ENCODE measurements at regions not wholly inside any gene's neighbourhood (a gene's known extent, or its start where the extent isn't known, plus 50 kb on each side); places are given as distances from the start of the nearest gene placed in this dataset.
"Not testable (repeated sequence)": the region's sequence is repeated elsewhere in the genome, so short reads cannot be mapped to it uniquely, and the experiment has no call there.

- no peaks in the 10 kb centered on the region; the same call in 1 of the 2 replicates for H3K9me3 ChIP-seq
- H3K27me3 ChIP-seq (ENCODE audit: low read depth): no peaks in the 10 kb centered on the region
- H3K36me3 ChIP-seq (replicated peaks): no peaks in the 10 kb centered on the region
- H3K4me3 ChIP-seq: no peak overlapping the region
- in situ Hi-C loops (cut with MboI; ENCODE audit: low sequenced_read_pairs): no loop called here
- DNase-seq (ENCODE audit: low spot score in 2 of 2): no peak
- no peaks in the 10 kb centered on the region for H3K4me1 ChIP-seq
These were observed 150.9 kb upstream of the SLC16A7 start for GRCh38 chr12:59444932-59445331.

DNA sequence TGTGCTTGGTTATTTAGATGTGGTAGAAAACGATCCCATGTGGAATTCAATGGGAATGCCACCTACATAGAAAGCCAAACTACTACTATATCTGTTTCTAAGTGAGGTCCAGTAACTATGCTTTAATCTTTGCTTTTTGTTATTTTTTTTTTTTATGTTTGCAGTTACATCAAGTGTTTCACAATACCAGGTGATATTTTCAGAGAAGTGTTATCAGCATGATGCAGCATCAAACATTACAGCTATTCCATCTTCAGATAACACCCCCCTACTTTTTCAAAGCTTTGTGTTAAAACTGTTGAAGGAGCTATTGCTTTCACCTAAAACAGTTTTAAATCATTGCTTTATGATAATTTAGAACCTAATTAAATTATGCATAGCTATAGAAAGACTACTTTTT, 163.8 kb upstream of the SLC16A7 start:
- Histone ChIP-seq H3K27me3 (ENCODE audit: low read depth) (no peaks in the 10 kb centered on the region), H3K9me3 (no peaks in the 10 kb centered on the region), H3K4me3 (no peak overlapping the region), H3K4me1 (no peaks in the 10 kb centered on the region), H3K36me3 (replicated peaks) (no peaks in the 10 kb centered on the region)
- in situ Hi-C loops (cut with MboI; ENCODE audit: low sequenced_read_pairs): no loop called here
- DNase-seq (ENCODE audit: low spot score in 2 of 2): no peak

DNA sequence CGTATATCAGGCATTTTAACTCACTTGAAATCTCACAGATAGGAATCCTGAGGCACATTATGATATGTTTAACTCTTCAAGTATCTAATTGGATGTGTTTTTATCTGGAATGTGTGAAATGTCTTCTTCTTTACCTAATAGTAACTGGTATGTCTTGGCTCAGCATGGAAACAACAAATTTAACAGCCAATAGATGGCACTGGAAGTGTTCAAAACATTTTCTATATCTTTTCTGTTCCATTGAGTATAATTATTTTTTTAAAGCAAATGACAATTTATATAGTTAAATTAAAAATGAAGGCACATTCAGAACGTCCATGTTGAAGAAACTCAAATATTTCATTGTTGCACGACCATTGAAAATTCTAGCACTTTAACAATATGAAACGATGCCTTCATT, 164.6 kb upstream of the SLC16A7 start:
- Histone ChIP-seq H3K9me3 (no peaks in the 10 kb centered on the region), H3K4me1 (no peaks in the 10 kb centered on the region), H3K27me3 (ENCODE audit: low read depth) (no peaks in the 10 kb centered on the region), H3K36me3 (replicated peaks) (no peaks in the 10 kb centered on the region), H3K4me3 (no peak overlapping the region)
- DNase-seq (ENCODE audit: low spot score in 2 of 2): no peak
- in situ Hi-C loops (cut with MboI; ENCODE audit: low sequenced_read_pairs): no loop called here

DNA sequence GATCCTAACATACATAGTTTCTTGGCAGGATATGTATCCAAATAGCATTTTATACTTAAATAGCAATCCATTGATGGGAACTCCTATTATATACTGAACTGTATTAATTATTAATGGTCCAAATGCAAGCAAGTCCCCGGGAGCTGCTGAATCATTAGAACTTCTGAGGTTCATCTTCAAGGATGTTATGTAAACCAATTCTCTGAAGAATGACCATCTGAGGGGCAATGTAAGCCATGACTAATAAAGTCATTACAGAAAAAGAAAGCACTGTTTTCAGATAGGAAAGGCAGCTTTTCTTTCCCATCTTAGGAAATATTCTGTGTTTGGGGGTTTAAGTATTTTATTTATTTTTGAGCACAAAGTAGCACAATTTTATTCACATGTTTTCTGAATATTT, 166.1 kb upstream of the SLC16A7 start:
- no peak overlapping the region for H3K4me3 ChIP-seq
- no peak for DNase-seq (ENCODE audit: low spot score in 2 of 2)
- no peaks in the 10 kb centered on the region for H3K9me3 ChIP-seq
- H3K36me3 ChIP-seq (replicated peaks): no peaks in the 10 kb centered on the region
- no peaks in the 10 kb centered on the region for H3K27me3 ChIP-seq (ENCODE audit: low read depth)
- H3K4me1 ChIP-seq: no peaks in the 10 kb centered on the region
- in situ Hi-C loops (cut with MboI; ENCODE audit: low sequenced_read_pairs): no loop called here

- Histone ChIP-seq H3K27me3 (ENCODE audit: low read depth) (no peaks in the 10 kb centered on the region), H3K9me3 (no peaks in the 10 kb centered on the region), H3K4me3 (no peak overlapping the region), H3K36me3 (replicated peaks) (no peaks in the 10 kb centered on the region), H3K4me1 (no peaks in the 10 kb centered on the region)
- in situ Hi-C loops (cut with MboI; ENCODE audit: low sequenced_read_pairs): no loop called here
- DNase-seq (ENCODE audit: low spot score in 2 of 2): no peak
These were observed 170.0 kb upstream of the SLC16A7 start for GRCh38 chr12:59425798-59426197.

DNA sequence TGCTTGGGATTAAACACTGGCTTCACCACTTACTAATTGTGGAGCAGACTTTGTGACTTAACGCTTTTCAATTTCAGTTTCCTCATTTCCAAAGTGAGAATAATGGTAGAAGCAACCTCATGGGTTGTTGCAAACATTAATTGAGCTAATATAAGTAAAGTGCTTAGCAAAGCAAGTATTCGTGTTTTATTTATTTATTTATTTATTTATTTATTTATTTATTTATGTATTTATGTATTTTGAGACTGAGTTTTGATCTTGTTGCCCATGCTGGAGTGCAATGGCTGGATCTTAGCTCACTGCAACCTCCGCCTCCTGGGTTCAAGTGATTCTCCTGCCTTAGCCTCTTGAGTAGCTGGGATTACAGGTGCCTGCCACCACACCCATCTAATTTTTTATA, 171.2 kb upstream of the SLC16A7 start:
- H3K4me1 ChIP-seq; H3K4me3 ChIP-seq; H3K27me3 ChIP-seq (ENCODE audit: low read depth); in situ Hi-C loops (cut with MboI; ENCODE audit: low sequenced_read_pairs); DNase-seq (ENCODE audit: low spot score in 2 of 2); H3K9me3 ChIP-seq; H3K36me3 ChIP-seq (replicated peaks): not testable (repeated sequence)

GRCh38 chr12:59414051-59414450, 181.8 kb upstream of the SLC16A7 start:
- no peak for DNase-seq (ENCODE audit: low spot score in 2 of 2)
- Histone ChIP-seq H3K27me3 (ENCODE audit: low read depth) (no peaks in the 10 kb centered on the region), H3K4me3 (no peak overlapping the region), H3K9me3 (no peaks in the 10 kb centered on the region; the same call in 1 of the 2 replicates), H3K36me3 (replicated peaks) (no peaks in the 10 kb centered on the region), H3K4me1 (no peaks in the 10 kb centered on the region)
- in situ Hi-C loops (cut with MboI; ENCODE audit: low sequenced_read_pairs): no loop called here

- Histone ChIP-seq H3K4me1 (no peaks in the 10 kb centered on the region), H3K9me3 (no peaks in the 10 kb centered on the region), H3K27me3 (ENCODE audit: low read depth) (no peaks in the 10 kb centered on the region), H3K36me3 (replicated peaks) (no peaks in the 10 kb centered on the region), H3K4me3 (no peak overlapping the region)
- no peak for DNase-seq (ENCODE audit: low spot score in 2 of 2)
- in situ Hi-C loops (cut with MboI; ENCODE audit: low sequenced_read_pairs): no loop called here
These were observed 187.4 kb upstream of the SLC16A7 start for GRCh38 chr12:59408431-59408830.

DNA sequence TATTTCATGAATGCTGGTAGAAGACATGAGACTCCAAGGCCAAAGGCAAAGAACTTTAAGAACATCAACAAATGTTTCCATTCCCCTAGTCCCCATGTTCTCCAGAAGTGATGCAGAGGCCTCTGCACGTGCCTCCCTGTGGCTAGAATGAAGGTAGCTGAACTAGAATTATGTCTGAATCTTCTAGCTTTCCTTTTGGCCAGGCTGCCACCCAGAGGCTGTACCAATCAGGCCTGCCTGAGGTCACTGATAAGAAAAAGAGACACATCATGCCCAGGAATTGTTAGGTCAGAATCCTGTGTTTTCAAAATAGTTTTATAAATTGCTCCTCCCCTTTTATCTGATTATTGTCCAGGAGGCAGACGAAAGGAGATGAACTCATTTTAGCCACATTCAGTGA, 188.0 kb upstream of the SLC16A7 start:
- in situ Hi-C loops (cut with MboI; ENCODE audit: low sequenced_read_pairs): no loop called here

GRCh38 chr12:59405992-59406391, 189.8 kb upstream of the SLC16A7 start:
- Histone ChIP-seq H3K9me3 (no peaks in the 10 kb centered on the region), H3K27me3 (ENCODE audit: low read depth) (no peaks in the 10 kb centered on the region)
- in situ Hi-C loops (cut with MboI; ENCODE audit: low sequenced_read_pairs): no loop called here

More for the DNA sequence above, 188.0 kb upstream of the SLC16A7 start:
- DNase-seq (ENCODE audit: low spot score in 2 of 2): no peak
- Histone ChIP-seq H3K9me3 (no peaks in the 10 kb centered on the region), H3K27me3 (ENCODE audit: low read depth) (no peaks in the 10 kb centered on the region), H3K4me1 (no peaks in the 10 kb centered on the region), H3K36me3 (replicated peaks) (no peaks in the 10 kb centered on the region), H3K4me3 (no peak overlapping the region)

GRCh38 chr12:59404109-59404650, 191.6 kb upstream of the SLC16A7 start:
- in situ Hi-C loops (cut with MboI; ENCODE audit: low sequenced_read_pairs): no loop called here
- H3K4me1 ChIP-seq: no peaks in the 10 kb centered on the region
- H3K36me3 ChIP-seq (replicated peaks): no peaks in the 10 kb centered on the region
- no peaks in the 10 kb centered on the region for H3K9me3 ChIP-seq
- no peaks in the 10 kb centered on the region for H3K27me3 ChIP-seq (ENCODE audit: low read depth)
- DNase-seq (ENCODE audit: low spot score in 2 of 2): no peak
- H3K4me3 ChIP-seq: no peak overlapping the region

More at GRCh38 chr12:59405992-59406391, 189.8 kb upstream of the SLC16A7 start:
- no peaks in the 10 kb centered on the region for H3K36me3 ChIP-seq (replicated peaks)
- no peak overlapping the region for H3K4me3 ChIP-seq
- DNase-seq (ENCODE audit: low spot score in 2 of 2): no peak
- no peaks in the 10 kb centered on the region for H3K4me1 ChIP-seq

DNA sequence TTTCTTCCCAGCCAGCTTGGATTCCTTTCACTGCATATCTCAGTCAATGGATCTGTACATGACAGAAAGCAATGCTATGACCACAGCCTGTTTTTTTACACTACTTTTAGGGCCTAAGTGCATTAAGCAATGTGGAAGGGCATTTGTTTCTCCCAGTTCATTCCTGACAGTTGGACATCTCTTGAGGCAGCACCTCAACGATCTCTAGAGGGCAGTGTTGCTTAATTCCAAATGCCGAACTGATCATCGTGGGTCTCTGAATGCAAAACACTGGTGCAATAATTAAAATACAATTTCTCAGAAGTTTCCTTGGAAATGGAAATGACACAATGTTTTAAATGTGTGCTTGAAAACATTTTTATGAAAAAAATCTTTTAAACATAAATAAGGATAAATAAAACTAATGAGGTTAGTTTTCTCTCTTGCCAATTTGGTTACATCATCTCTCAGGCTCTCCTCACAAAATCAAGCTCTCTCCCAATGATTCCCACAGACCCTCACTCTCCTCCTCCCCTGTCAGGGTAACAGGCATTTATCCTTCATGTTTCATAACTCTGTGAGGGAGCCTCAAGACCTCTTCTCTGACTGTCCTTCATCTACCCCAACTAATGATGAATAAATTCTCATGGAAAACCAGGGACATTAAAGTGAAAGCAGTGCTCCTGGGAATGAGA, 192.4 kb upstream of the SLC16A7 start:
- Histone ChIP-seq H3K4me3 (no peak overlapping the region), H3K4me1 (no peaks in the 10 kb centered on the region), H3K27me3 (ENCODE audit: low read depth) (no peaks in the 10 kb centered on the region), H3K36me3 (replicated peaks) (no peaks in the 10 kb centered on the region), H3K9me3 (no peaks in the 10 kb centered on the region)
- DNase-seq (ENCODE audit: low spot score in 2 of 2): peak; percentile 10 to 39
- in situ Hi-C loops (cut with MboI; ENCODE audit: low sequenced_read_pairs): no loop called here

DNA sequence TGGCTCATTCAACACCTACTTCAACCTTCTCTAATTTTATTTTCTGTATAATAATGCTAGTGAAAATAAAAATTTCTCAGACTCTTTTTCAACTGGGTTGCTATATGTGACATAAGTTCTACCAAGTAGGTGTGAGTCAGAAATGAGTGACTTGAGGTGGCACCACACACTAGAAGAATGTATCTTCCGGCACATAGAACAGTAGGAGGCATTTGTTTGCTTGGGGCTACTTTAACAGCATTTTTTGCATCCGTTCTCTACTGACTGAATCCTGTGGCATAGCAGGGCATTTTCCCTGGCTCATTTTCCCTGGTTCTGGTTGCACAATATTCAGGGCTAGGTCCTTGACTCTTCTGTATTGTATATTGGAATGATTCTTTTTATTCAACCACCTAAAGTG, 194.0 kb upstream of the SLC16A7 start:
- DNase-seq (ENCODE audit: low spot score in 2 of 2): no peak
- no peaks in the 10 kb centered on the region for H3K4me1 ChIP-seq
- H3K27me3 ChIP-seq (ENCODE audit: low read depth): no peaks in the 10 kb centered on the region

DNA sequence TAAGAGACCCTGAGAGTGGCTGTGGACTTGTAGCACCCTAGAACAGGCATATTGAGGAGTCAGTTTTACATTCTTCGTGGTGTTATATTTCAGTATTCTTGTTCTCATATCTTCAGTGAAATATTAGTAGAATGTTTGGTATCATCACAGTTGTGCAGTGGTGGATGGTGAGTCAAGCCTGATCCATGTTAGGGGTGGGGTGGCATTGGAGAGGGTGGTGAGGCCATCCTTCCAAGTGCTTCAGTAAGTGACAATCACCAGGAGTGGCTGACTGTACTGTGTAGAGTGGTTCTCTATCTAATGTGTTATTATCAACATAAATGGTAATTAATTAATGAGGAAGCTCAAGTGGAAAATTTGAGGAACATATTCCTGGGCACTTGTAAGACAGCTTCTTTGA, 197.7 kb upstream of the SLC16A7 start:
- DNase-seq (ENCODE audit: low spot score in 2 of 2): no peak
- no peaks in the 10 kb centered on the region for H3K9me3 ChIP-seq
- in situ Hi-C loops (cut with MboI; ENCODE audit: low sequenced_read_pairs): no loop called here

More for the DNA sequence above, 194.0 kb upstream of the SLC16A7 start:
- Histone ChIP-seq H3K4me3 (no peak overlapping the region), H3K9me3 (no peaks in the 10 kb centered on the region), H3K36me3 (replicated peaks) (no peaks in the 10 kb centered on the region)
- in situ Hi-C loops (cut with MboI; ENCODE audit: low sequenced_read_pairs): no loop called here

GRCh38 chr12:59396919-59397318, 198.9 kb upstream of the SLC16A7 start:
- in situ Hi-C loops (cut with MboI; ENCODE audit: low sequenced_read_pairs): no loop called here
- Histone ChIP-seq H3K4me3 (no peak overlapping the region), H3K36me3 (replicated peaks) (no peaks in the 10 kb centered on the region), H3K27me3 (ENCODE audit: low read depth) (no peaks in the 10 kb centered on the region), H3K9me3 (no peaks in the 10 kb centered on the region), H3K4me1 (no peaks in the 10 kb centered on the region)
- no peak for DNase-seq (ENCODE audit: low spot score in 2 of 2)

More for the DNA sequence above, 197.7 kb upstream of the SLC16A7 start:
- Histone ChIP-seq H3K27me3 (ENCODE audit: low read depth) (no peaks in the 10 kb centered on the region), H3K4me3 (no peak overlapping the region), H3K4me1 (no peaks in the 10 kb centered on the region), H3K36me3 (replicated peaks) (no peaks in the 10 kb centered on the region)
